Large intestine (tissue), 3 donors: ENCODE measurements at regions not wholly inside any gene's neighbourhood (a gene's known extent, or its start where the extent isn't known, plus 50 kb on each side); places are given as distances from the start of the nearest gene placed in this dataset.

Experiments
- DNase-seq, 2 donors: peaks; one replicate each; pipeline versions ENCODE4 v3.0.0 to v3.0.0-alpha.2; 2013
- H3K27ac ChIP-seq: one replicate; pipeline ENCODE4 v1.5.1; 2013; ENCODE audit warnings: low read length
- H3K27me3 ChIP-seq: 2 replicates; pipeline ENCODE4 v1.6.1; 2013; ENCODE audit warnings: low read length; ENCODE audit not compliant: control insufficient read depth, insufficient read depth
- H3K36me3 ChIP-seq: 2 replicates; pipeline ENCODE4 v1.6.1; 2013; ENCODE audit warnings: low read length; ENCODE audit not compliant: control insufficient read depth, insufficient read depth
- H3K4me1 ChIP-seq: one replicate; pipeline ENCODE4 v1.6.1; 2013; ENCODE audit warnings: low read length; ENCODE audit not compliant: control insufficient read depth, insufficient read depth
- H3K4me3 ChIP-seq: one replicate; pipeline ENCODE4 v1.5.1; 2013; ENCODE audit warnings: low read length
- H3K9me3 ChIP-seq: one replicate; pipeline ENCODE4 v1.6.1; 2013; ENCODE audit warnings: mild to moderate bottlenecking, low read depth, low read length, moderate library complexity; ENCODE audit not compliant: control insufficient read depth
- WGBS: methylation state at CpG from one replicate; pipeline ENCODE4 v1.1.5; 2013; ENCODE audit warnings: low lambda C conversion rate; ENCODE audit not compliant: insufficient coverage; 5-methylcytosine and 5-hydroxymethylcytosine counted together

- Histone ChIP-seq H3K36me3 (no peaks in the 10 kb centered on the region), H3K9me3 (peaks cover 4% of the 10 kb centered on the region), H3K27ac (no peak overlapping the region), H3K4me3 (no peak overlapping the region), H3K4me1 (peaks cover 39% of the 10 kb centered on the region), H3K27me3 (peaks cover 4% of the 10 kb centered on the region)
- WGBS, result no CpG with 5 or more reads among the region's 4 CpGs
- DNase-seq, result no peak
Observed at GRCh38 chr10:120984221-120984620, 133.1 kb downstream of the WDR11 start.

GRCh38 chr10:120987359-120987758 is 136.2 kb downstream of the WDR11 start:
- no peak for DNase-seq
- no CpG with 5 or more reads among the region's 2 CpGs for WGBS
- no peaks in the 10 kb centered on the region for H3K36me3 ChIP-seq
- H3K4me1 ChIP-seq, result peaks cover 13% of the 10 kb centered on the region
- H3K27ac ChIP-seq, result no peak overlapping the region
- H3K27me3 ChIP-seq, result no peaks in the 10 kb centered on the region
- H3K4me3 ChIP-seq, result no peak overlapping the region
- peaks cover 8% of the 10 kb centered on the region for H3K9me3 ChIP-seq

DNA sequence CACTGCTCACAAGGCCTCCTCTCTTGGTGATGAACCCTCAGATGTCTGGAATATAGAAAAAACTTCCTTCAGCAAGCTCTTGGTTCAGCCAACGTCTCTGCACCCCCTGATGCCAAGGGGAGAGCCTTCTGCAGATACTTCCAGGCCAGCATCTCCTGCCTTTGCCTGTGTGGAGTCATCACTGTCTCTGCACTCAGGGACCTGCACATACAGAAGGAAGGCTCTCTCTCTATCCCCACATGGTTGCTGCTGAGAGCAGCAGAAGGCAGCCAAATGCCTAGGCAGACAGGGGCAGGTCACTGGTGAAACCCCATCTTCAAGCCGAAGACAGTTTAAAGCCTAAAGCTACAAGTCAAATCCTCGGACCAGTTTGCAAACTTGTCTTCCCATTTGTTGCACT is 137.6 kb downstream of the WDR11 start:
- WGBS, result 100% methylated on average over 2 of the region's 3 CpGs
- no peaks in the 10 kb centered on the region for H3K36me3 ChIP-seq
- DNase-seq, result no peak
- no peak overlapping the region for H3K27ac ChIP-seq
- no peak overlapping the region for H3K4me3 ChIP-seq
- H3K4me1 ChIP-seq, result peaks cover under 1% of the 10 kb centered on the region
- H3K27me3 ChIP-seq, result no peaks in the 10 kb centered on the region
- H3K9me3 ChIP-seq, result peaks cover 11% of the 10 kb centered on the region

GRCh38 chr10:120989279-120989678 is 138.1 kb downstream of the WDR11 start:
- H3K27ac ChIP-seq, result no peak overlapping the region
- no peak overlapping the region for H3K4me3 ChIP-seq
- no peak for DNase-seq
- no peaks in the 10 kb centered on the region for H3K36me3 ChIP-seq
- no peaks in the 10 kb centered on the region for H3K4me1 ChIP-seq
- WGBS, result no CpG with 5 or more reads among the region's 2 CpGs
- peaks cover 12% of the 10 kb centered on the region for H3K9me3 ChIP-seq
- no peaks in the 10 kb centered on the region for H3K27me3 ChIP-seq

DNA sequence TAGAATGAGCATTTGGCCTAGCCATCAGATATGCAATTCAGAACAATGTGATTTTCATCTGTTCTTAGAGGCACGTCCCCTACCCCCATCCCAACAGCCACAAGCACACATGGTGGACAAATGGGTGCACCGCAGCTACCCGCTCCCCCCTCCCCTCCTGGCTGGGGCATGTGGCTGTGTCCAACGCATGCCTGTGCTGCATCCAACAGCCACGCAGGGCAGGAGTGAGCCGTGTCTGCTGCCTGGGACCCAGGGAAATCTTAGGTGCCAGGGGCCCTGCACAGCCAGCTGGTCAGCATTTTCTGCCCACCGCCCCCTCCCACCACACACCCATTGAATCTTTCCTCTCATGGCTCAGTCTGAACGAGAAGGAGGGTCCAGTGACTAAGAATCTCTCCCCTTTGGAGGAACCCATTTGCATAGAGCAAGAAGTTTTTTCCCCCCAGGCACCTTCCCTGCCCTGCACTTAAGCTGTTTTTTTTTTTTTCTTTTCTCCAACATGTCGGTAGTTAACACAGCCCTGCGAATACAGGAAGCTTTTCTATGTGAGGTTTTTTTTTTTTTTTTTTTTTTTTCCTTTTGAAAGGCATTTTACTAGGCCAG is 138.9 kb downstream of the WDR11 start:
- WGBS, result 100% methylated on average over 1 of the region's 10 CpGs

GRCh38 chr10:120990831-120991230 is 139.7 kb downstream of the WDR11 start:
- Histone ChIP-seq H3K4me1 (no peaks in the 10 kb centered on the region), H3K4me3 (no peak overlapping the region), H3K9me3 (peaks cover 16% of the 10 kb centered on the region), H3K36me3 (no peaks in the 10 kb centered on the region), H3K27me3 (no peaks in the 10 kb centered on the region), H3K27ac (no peak overlapping the region)
- no peak for DNase-seq
- WGBS, result no CpG with 5 or more reads among the region's 2 CpGs

More for the DNA sequence above, 138.9 kb downstream of the WDR11 start:
- H3K4me1 ChIP-seq, result no peaks in the 10 kb centered on the region
- no peak overlapping the region for H3K4me3 ChIP-seq
- H3K9me3 ChIP-seq, result peaks cover 16% of the 10 kb centered on the region
- H3K27ac ChIP-seq, result no peak overlapping the region
- DNase-seq, result no peak
- no peaks in the 10 kb centered on the region for H3K36me3 ChIP-seq
- no peaks in the 10 kb centered on the region for H3K27me3 ChIP-seq

DNA sequence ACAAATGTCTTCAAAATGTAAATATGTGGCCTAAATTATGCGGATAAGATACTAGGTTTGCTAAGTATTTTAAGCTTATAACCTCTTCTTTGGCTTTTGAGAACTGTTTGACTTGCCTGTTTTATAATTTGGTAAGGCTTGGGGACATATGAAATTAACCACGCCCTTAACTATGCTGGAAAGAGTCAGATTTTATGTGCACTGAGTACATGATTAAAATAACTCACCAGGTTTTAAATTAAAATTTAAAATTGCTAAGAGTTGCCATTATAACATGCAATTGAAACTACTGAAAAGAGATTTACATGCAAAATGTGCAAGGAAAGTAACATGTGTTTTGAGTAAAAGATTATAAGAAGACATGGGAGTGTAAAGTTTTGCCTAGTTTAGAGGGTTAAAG is 141.9 kb downstream of the WDR11 start:
- H3K4me3 ChIP-seq, result no peak overlapping the region
- peaks cover 16% of the 10 kb centered on the region for H3K9me3 ChIP-seq
- no peaks in the 10 kb centered on the region for H3K36me3 ChIP-seq
- no peaks in the 10 kb centered on the region for H3K27me3 ChIP-seq
- no peak overlapping the region for H3K27ac ChIP-seq
- 100% methylated on average over 1 of the region's 2 CpGs for WGBS
- no peaks in the 10 kb centered on the region for H3K4me1 ChIP-seq
- no peak for DNase-seq

DNA sequence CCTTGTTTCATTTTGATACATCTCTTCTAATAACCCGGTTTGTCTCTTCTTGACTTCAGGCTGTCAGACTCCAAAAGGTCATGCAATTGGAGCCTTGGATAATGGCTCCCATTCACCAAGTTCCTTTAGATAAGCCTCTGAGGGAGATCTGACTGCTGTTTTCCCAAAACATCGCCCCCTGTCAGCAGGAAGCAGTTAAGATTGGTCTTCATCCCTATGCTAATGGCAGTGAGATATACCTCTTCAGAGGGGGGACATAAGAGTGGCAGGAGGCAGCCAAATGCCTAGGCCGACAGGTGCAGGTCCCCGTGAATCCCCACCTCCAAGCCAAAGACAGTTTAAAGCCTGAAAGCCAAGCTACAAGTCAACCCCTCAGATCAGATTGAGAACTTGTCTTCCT is 144.6 kb downstream of the WDR11 start:
- no peak overlapping the region for H3K27ac ChIP-seq
- DNase-seq, result no peak
- no CpG with 5 or more reads among the region's 4 CpGs for WGBS

DNA sequence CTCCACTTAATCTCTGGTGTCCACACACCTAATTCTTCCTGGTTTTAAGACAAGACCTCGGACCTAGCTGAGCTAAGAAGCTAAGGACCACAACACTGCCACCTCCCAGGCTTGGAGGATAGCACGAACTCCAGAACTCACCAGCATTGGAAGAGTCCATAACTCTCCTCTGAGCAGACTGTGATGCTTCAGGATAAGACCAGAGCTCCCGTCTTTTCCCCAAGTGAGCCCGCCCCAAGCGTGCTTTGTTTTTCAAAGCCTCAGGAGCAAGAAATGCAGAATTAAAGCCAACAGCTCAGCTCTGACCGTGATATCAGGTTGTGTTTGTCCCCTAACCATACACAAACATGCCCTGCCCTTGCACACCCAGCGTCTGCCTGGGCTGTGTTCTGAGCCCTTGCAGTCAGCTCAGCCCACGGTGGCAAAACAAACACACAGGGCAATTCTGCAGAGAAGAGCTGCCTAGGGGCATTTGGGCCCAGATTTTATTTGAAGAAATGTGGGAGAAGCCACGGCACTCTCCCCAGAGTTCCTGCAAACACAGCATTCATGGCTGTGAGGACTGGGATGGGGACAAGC is 145.4 kb downstream of the WDR11 start:
- Histone ChIP-seq H3K4me3 (no peak overlapping the region), H3K9me3 (peaks cover 8% of the 10 kb centered on the region), H3K36me3 (no peaks in the 10 kb centered on the region), H3K27me3 (no peaks in the 10 kb centered on the region), H3K27ac (no peak overlapping the region), H3K4me1 (no peaks in the 10 kb centered on the region)
- no CpG with 5 or more reads among the region's 9 CpGs for WGBS
- DNase-seq, result no peak

More for the DNA sequence above, 144.6 kb downstream of the WDR11 start:
- no peaks in the 10 kb centered on the region for H3K4me1 ChIP-seq
- H3K36me3 ChIP-seq, result no peaks in the 10 kb centered on the region
- H3K4me3 ChIP-seq, result no peak overlapping the region
- H3K27me3 ChIP-seq, result no peaks in the 10 kb centered on the region
- peaks cover 8% of the 10 kb centered on the region for H3K9me3 ChIP-seq

- DNase-seq, result no peak
- WGBS, result no CpG with 5 or more reads among the region's 1 CpG
- no peaks in the 10 kb centered on the region for H3K36me3 ChIP-seq
Observed at GRCh38 chr10:120997313-120997712, 146.2 kb downstream of the WDR11 start.

GRCh38 chr10:120997756-120998155 is 146.6 kb downstream of the WDR11 start:
- Histone ChIP-seq H3K27me3 (no peaks in the 10 kb centered on the region), H3K9me3 (peaks cover 8% of the 10 kb centered on the region), H3K4me3 (no peak overlapping the region), H3K36me3 (no peaks in the 10 kb centered on the region), H3K27ac (no peak overlapping the region), H3K4me1 (peaks cover 3% of the 10 kb centered on the region)
- DNase-seq, result no peak
- no CpG with 5 or more reads among the region's 3 CpGs for WGBS

More at GRCh38 chr10:120997313-120997712, 146.2 kb downstream of the WDR11 start:
- Histone ChIP-seq H3K27ac (no peak overlapping the region), H3K4me3 (no peak overlapping the region), H3K9me3 (peaks cover 8% of the 10 kb centered on the region), H3K4me1 (peaks cover 3% of the 10 kb centered on the region), H3K27me3 (no peaks in the 10 kb centered on the region)
